Loucy (cell line): ENCODE measurements at regions not wholly inside any gene's neighbourhood (a gene's known extent, or its start where the extent isn't known, plus 50 kb on each side); places are given as distances from the start of the nearest gene placed in this dataset.

ENCODE experiments used
- EZH2phosphoT487 ChIP-seq: fragments of 200-600 bp; IDR thresholded peaks from 2 replicates; pipeline ENCODE4 v1.6.1; 2018; ENCODE audit warnings: antibody characterized with exemption, mild to moderate bottlenecking, moderate library complexity, borderline replicate concordance
- TF ChIP-seq, protein P1 (sequence below): fragments of 200-600 bp; sonication (generic); conservative IDR thresholded peaks from 2 replicates; pipeline ENCODE4 v1.5.1; 2014; ENCODE audit warnings: mild to moderate bottlenecking, antibody characterized with exemption, low read length

GRCh38 chr1:191929383-191929782 is 228.9 kb upstream of the RGS18 start:
- TF ChIP-seq, protein P1, sequence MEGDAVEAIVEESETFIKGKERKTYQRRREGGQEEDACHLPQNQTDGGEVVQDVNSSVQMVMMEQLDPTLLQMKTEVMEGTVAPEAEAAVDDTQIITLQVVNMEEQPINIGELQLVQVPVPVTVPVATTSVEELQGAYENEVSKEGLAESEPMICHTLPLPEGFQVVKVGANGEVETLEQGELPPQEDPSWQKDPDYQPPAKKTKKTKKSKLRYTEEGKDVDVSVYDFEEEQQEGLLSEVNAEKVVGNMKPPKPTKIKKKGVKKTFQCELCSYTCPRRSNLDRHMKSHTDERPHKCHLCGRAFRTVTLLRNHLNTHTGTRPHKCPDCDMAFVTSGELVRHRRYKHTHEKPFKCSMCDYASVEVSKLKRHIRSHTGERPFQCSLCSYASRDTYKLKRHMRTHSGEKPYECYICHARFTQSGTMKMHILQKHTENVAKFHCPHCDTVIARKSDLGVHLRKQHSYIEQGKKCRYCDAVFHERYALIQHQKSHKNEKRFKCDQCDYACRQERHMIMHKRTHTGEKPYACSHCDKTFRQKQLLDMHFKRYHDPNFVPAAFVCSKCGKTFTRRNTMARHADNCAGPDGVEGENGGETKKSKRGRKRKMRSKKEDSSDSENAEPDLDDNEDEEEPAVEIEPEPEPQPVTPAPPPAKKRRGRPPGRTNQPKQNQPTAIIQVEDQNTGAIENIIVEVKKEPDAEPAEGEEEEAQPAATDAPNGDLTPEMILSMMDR, result no peak
- no peak for TF ChIP-seq EZH2phosphoT487
